K562 (cell line): ENCODE measurements at regions not wholly inside any gene's neighbourhood (a gene's known extent, or its start where the extent isn't known, plus 50 kb on each side); places are given as distances from the start of the nearest gene placed in this dataset.
A peak's percentile ranks its signal among the peaks of the same experiment; 100 is the strongest.

Source experiments
- AFF1 ChIP-seq, 2 experiments: fragments of 450-650 bp; IDR thresholded peaks; 2 replicates each; pipeline ENCODE4 v1.6.1; 2018; ENCODE audit warnings: mild to moderate bottlenecking in 2 of 2, low read depth in 1 of 2; ENCODE audit not compliant: partially characterized antibody in 2 of 2
- CXXC5 ChIP-seq: fragments of 250-450 bp; sonication (Bioruptor Pico); IDR thresholded peaks from 2 replicates; pipeline ENCODE4 v1.8.0; 2022; ENCODE audit warnings: inconsistent platforms, mild to moderate bottlenecking, moderate library complexity
- DMBX1 ChIP-seq: fragments of 250-450 bp; sonication (Bioruptor Pico); IDR thresholded peaks from 2 replicates; pipeline ENCODE4 v1.8.0; 2022; ENCODE audit warnings: inconsistent platforms, mild to moderate bottlenecking, moderate library complexity, borderline replicate concordance
- GATA2 ChIP-seq: sonication (generic); formaldehyde crosslinking; IDR thresholded peaks from 2 replicates; pipeline ENCODE4 v1.4.0; 2020; ENCODE audit warnings: mild to moderate bottlenecking, missing genetic modification reagents
- NONO ChIP-seq, 2 experiments: fragments of 200-400 bp in 1 of 2; fragments of 450-650 bp in 1 of 2; formaldehyde crosslinking in 1 of 2; IDR thresholded peaks; 2 replicates each; pipeline ENCODE4 v1.6.1; 2017; ENCODE audit warnings: low read depth in 2 of 2, mild to moderate bottlenecking in 2 of 2, moderate library complexity in 2 of 2, low read length in 1 of 2
- PHTF2 ChIP-seq: fragments of 250-450 bp; sonication (Bioruptor Pico); IDR thresholded peaks from 2 replicates; pipeline ENCODE4 v1.5.0; 2021; ENCODE audit warnings: mild to moderate bottlenecking
- RBFOX2 ChIP-seq: fragments of 200-400 bp; formaldehyde crosslinking; IDR thresholded peaks from 2 replicates; pipeline ENCODE4 v1.6.1; 2017; ENCODE audit warnings: low read depth, mild to moderate bottlenecking, low read length, moderate library complexity
- STAT5B ChIP-seq: fragments of 250-450 bp; sonication (Bioruptor Pico); IDR thresholded peaks from 2 replicates; pipeline ENCODE4 v1.8.0; 2021; ENCODE audit warnings: mild to moderate bottlenecking, inconsistent platforms
- ZBTB40 ChIP-seq, 2 experiments: fragments of 450-650 bp in 1 of 2; sonication (generic) in 1 of 2; formaldehyde crosslinking in 1 of 2; IDR thresholded peaks; 2 replicates each; pipeline versions ENCODE4 v1.7.1 to v1.9.0; 2016 to 2022; ENCODE audit warnings: inconsistent platforms in 1 of 2, mild to moderate bottlenecking in 1 of 2, missing genetic modification reagents in 1 of 2
- ZHX1 ChIP-seq: fragments of 150-350 bp; conservative IDR thresholded peaks from 2 replicates; pipeline ENCODE4 v1.6.1; 2014; ENCODE audit warnings: low read length
- ZNF232 ChIP-seq: sonication (generic); formaldehyde crosslinking; IDR thresholded peaks from 2 replicates; pipeline ENCODE4 v1.8.0; 2022; ENCODE audit warnings: mild to moderate bottlenecking, missing genetic modification reagents
- ZNF444 ChIP-seq: fragments of 250-450 bp; sonication (Bioruptor Pico); IDR thresholded peaks from 2 replicates; pipeline ENCODE4 v1.4.0; 2020; ENCODE audit warnings: mild to moderate bottlenecking, moderate library complexity

- TF ChIP-seq ZHX1 (no peak), RBFOX2 (no peak), ZNF444 (CRISPR knock-in tag) (no peak), STAT5B (CRISPR knock-in tag) (no peak), PHTF2 (CRISPR knock-in tag) (no peak), CXXC5 (0 out of 2 replicates have a peak, but pooled peaks have one; percentile 26), DMBX1 (CRISPR knock-in tag) (peak; percentile 65; the same call in 1 of the 2 replicates), ZBTB40 (IDR thresholded peaks at IDR 0.05) (no peak), ZBTB40 (CRISPR knock-in tag; IDR thresholded peaks at IDR 0.05) (no peak), AFF1 (IDR thresholded peaks at IDR 0.05; ENCODE audit: low read depth in 1 of 2, partially characterized antibody in 2 of 2) (peak in 1 of 2 experiments; percentile 68), NONO (IDR thresholded peaks at IDR 0.05; ENCODE audit: low read depth in 2 of 2, low read length in 1 of 2) (no peak), GATA2 (CRISPR knock-in tag) (peak; percentile 51; the same call in 1 of the 2 replicates), ZNF232 (CRISPR knock-in tag) (no peak)
These were observed 74.1 kb downstream of the ADM start (continued) for GRCh38 chr11:10379022-10379421.
